Activated effector memory CD4-positive, alpha-beta T cell treated with Interleukin-2 at 50 U/mL for 16 hours (primary cell): ENCODE measurements at regions not wholly inside any gene's neighbourhood (a gene's known extent, or its start where the extent isn't known, plus 50 kb on each side); places are given as distances from the start of the nearest gene placed in this dataset.
"Not testable (repeated sequence)": the region's sequence is repeated elsewhere in the genome, so short reads cannot be mapped to it uniquely, and the experiment has no call there.

Experiments
- DNase-seq: peaks from one replicate; pipeline ENCODE4 v3.0.0-alpha.2; 2020

DNA sequence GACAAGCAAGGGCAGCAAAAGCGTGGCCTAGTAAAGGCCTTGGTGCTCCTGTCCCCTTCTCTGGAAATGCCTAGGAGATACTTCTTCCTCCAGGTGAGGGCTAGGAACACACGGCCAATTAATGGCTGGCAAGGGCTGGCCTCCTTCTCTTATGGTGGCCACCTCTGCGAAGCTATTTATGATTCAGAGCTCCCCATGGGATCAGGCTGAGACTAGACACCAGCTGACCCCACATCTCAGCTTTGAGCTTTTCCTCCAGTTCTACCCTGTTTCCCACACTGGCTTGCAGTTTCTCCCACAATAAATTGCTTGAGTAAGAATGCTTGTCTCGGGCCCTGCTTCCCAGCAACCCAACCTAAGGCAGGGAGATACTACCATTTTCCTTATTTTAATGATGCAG is 53.7 kb downstream of the CAMK2N1 start:
- no peak for DNase-seq

GRCh38 chr1:20431176-20431460 is 54.9 kb downstream of the CAMK2N1 start:
- no peak for DNase-seq

DNA sequence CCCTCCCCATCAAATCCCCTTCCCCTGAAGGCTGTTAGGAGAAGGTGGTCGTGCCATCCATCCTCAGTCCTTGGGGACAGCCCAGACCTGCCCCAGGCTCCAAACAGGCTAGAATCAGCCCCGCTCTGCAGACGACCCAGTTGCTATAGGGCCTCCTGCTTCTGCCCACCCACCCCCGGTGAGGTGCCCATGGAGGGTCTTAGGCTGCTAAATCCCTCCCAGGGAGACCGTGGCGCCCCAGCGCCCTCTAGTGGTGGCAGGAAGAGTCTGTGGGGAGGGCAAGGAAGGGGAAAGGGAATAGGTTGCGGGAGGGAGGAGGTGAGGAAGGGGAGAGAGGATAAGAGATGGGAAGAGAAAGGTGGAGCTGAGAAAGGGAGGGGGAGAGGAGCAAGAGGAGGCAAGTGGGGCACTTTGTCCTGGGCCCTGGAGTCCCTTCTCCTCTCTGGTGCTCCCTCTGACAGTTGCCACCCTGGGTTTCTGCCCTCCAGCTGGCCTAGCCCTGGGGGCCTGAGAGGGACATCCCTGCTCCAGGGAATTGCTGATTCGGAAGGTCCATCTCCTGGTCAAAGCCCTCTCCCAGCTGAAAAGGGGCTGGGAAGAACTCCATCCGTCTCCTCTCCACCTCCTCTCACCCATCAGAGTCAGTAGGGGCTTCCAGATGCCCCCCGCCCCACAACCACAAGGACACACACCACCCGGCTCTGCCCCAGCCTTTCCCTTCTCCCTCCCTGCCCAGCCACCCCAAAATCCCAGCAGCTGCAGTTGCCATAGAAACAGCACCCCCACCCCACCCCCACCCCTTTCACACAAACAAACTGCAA is 55.4 kb downstream of the CAMK2N1 start:
- peak; percentile 2 for DNase-seq

- no peak for DNase-seq
Measured at GRCh38 chr1:20429296-20429695, 56.7 kb downstream of the CAMK2N1 start.

GRCh38 chr1:20428841-20429240 is 57.2 kb downstream of the CAMK2N1 start:
- no peak for DNase-seq

GRCh38 chr1:20426923-20427322 is 59.1 kb downstream of the CAMK2N1 start:
- no peak for DNase-seq

GRCh38 chr1:20426371-20426770 is 59.6 kb downstream of the CAMK2N1 start:
- no peak for DNase-seq

DNA sequence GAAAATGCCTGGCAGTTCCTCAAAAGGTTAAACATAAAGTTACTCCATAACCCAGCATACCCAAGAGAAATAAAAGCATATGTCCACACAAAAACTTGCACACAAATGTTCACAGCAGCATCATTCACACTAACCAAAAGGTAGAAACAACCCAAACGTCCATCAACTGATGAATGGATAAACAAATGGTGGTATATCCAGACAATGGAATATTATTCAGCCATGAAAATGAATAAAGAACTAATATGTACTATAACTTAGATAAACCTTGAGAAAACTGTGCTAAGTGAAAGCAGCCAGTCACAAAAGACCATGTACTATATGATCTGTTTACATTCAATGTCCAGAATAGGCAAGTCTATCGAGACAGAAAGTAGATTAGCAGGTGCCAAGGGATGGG is 60.4 kb downstream of the CAMK2N1 start:
- DNase-seq, result no peak

DNA sequence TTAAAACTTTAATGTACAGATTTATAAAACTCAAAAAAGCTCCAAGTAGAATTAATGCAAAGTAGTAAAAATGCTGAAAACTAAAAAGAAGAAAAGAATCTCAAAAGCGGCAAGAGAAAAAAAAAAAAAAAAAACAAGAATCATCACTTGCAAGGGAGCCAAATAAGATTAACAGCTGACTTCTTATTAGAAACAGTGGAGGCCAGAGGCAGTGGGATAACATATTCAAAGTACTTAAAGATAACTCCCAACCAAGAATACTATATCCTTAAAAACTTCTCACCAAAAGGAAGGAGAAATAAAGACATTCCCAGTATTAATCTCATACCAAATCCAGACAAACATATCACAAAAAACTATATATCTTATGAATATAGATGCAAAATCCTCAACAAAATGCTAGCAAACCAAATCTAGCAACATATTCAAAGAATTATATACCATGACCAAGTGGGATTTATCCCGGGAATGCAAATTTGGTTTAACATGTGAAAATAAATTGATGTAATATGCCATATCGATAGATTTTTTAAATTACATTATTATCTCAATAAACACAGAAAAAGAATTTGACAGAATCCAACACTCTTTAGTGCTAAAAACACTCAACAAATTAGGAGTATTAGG is 62.7 kb downstream of the CAMK2N1 start:
- DNase-seq, result no peak

GRCh38 chr1:20421441-20421840 is 64.6 kb downstream of the CAMK2N1 start:
- no peak for DNase-seq

- DNase-seq, result no peak
Measured at GRCh38 chr1:20417581-20417980, 68.4 kb downstream of the CAMK2N1 start.

DNA sequence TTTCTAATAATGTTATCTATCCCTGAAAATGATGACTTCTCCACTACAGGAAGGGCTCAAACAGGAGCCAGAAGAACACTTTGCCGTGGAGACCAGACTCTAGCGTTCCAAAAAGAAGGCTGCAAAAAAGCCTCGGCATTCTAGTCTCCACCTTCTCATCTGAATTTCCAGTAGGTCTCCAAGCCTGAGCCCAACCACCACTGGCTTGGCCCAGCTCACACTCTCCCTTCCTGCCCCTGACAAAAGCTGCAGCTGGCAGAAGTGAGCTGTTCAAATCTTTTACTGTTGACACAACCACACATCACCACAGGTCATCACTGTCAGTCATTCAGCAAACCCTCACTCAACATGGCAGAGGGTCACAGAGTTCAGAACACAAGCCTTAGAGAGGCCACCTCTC is 69.3 kb downstream of the CAMK2N1 start:
- no peak for DNase-seq

GRCh38 chr1:20413776-20414140 is 72.3 kb downstream of the CAMK2N1 start:
- no peak for DNase-seq

- no peak for DNase-seq
Measured at GRCh38 chr1:20413136-20413775, 72.8 kb downstream of the CAMK2N1 start.

GRCh38 chr1:20411196-20411980 is 74.6 kb downstream of the CAMK2N1 start:
- DNase-seq, result no peak

- no peak for DNase-seq
Measured at GRCh38 chr1:20410503-20410902, 75.5 kb downstream of the CAMK2N1 start.

- no peak for DNase-seq
Measured at GRCh38 chr1:20409971-20410370, 76.0 kb downstream of the CAMK2N1 start.

DNA sequence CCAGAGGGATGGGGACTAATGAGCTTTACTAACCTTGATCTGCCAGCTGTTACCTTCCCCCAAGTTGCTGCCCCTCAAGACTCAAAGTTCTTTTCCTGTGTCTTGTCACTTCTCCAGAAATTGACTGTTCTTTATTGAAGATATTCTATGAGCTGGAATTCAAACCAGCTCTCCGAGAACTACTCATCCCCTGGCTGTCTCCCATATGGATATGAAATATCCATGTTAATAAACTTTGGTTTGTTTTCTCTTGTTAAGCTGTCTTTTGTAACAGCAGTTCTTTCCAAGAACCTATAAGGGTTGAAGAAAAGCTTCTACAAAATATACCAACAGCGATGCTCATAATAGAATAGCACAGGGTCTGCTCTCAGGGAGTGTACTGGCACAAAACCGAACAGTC is 77.0 kb downstream of the CAMK2N1 start:
- no peak for DNase-seq

- DNase-seq, result not testable (repeated sequence)
Measured at GRCh38 chr1:20408133-20408650, 77.8 kb downstream of the CAMK2N1 start.

DNA sequence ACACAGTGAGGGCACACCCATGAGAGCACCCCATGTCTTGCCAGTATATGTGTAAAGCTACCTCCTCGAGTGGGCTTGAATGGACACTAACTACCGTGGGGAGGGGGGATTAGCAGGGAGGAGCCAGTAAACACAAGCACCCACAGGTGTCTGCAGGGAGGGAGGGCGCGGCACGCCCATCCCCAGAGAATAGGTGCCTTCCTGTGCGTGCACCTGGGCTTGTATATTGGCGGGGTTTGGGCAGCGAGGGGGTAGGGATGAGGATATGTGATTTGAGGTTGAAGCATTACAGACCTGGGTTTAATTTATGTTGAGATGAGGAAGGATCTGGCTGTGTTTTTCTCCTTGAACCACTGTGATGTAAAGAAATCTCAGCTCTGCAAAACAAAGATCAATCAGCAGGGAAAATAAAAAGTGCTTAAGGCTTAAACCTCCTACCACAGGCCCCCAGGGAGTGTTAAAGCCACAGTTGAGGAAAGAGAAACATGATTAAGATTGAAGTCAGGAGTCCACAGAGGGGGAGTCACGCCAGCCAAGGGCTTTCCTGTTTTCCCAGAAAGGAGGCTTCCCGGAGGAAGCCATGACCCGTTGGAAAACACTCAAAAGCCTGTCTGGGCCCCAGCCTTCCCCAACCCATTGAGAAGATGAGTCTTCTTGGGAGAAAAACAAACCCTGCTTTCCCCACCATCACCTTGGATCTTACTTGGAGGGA is 80.0 kb downstream of the CAMK2N1 start:
- no peak for DNase-seq

- DNase-seq, result no peak
Measured at GRCh38 chr1:20405051-20405754, 80.8 kb downstream of the CAMK2N1 start.
